GM18951 (cell line): ENCODE measurements at regions not wholly inside any gene's neighbourhood (a gene's known extent, or its start where the extent isn't known, plus 50 kb on each side); places are given as distances from the start of the nearest gene placed in this dataset.

Source experiments
- POLR2A ChIP-seq: IDR thresholded peaks from 4 replicates; pipeline ENCODE4 v1.6.1; 2011; ENCODE audit warnings: mild to moderate bottlenecking; ENCODE audit not compliant: insufficient read length, insufficient read depth; ENCODE audit errors: extremely low read depth
- in situ Hi-C: fragments of 300-500 bp; cut with MboI; formaldehyde crosslinking; loops from one replicate; pipeline ENCODE4 v1.12.0; 2022; ENCODE audit warnings: low sequenced_read_pairs, mixed read lengths, inconsistent platforms; ENCODE audit not compliant: unreplicated experiment

GRCh38 chr6:6925391-6926164 is 182.2 kb upstream of the RREB1 start:
- no peak for TF ChIP-seq POLR2A

GRCh38 chr6:6926856-6927255 is 180.9 kb upstream of the RREB1 start:
- no peak for TF ChIP-seq POLR2A
- in situ Hi-C loops, result no loop called here

More at GRCh38 chr6:6925391-6926164, 182.2 kb upstream of the RREB1 start:
- in situ Hi-C loops, result no loop called here

DNA sequence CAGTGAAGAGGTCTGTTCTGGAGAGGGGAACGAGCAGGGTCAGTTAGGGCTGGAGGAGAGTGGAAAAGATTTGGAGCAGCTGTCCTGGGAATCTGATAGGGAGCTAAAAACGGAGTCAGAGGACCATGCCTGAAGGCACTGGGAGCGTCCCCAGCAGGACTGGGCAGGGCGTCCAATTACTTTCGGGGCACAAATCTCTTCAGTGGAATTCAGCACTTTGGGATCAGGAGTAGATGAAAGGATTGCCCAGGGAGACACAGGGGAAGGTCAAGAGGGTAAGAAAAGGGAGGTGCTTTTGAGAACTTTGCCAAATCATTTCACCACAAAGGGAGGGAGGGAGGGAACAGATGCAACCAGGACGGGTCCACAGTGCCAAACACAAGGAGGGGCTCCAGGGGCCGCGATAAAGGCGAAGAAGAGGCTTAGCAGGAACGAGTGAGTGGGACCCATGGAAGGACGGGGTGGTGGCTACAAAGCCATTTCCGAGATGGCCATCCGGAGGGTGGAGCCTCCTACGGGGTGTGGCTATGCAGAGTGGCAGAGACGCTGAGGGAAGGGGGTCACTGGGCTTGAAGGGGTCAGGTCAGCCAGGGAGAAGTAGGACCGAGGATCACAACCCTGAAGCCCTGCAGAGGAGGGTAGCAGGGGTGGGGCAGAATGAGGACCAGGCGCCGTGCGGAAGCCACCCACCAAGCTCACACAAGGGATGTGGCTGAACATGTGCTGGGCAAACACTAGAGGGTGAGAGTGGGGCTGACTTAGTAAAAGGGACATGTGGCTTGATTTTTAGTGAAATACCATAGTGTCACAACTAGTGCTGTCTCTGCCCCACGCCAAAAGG is 180.0 kb upstream of the RREB1 start:
- no peak for TF ChIP-seq POLR2A
- in situ Hi-C loops, result no loop called here

DNA sequence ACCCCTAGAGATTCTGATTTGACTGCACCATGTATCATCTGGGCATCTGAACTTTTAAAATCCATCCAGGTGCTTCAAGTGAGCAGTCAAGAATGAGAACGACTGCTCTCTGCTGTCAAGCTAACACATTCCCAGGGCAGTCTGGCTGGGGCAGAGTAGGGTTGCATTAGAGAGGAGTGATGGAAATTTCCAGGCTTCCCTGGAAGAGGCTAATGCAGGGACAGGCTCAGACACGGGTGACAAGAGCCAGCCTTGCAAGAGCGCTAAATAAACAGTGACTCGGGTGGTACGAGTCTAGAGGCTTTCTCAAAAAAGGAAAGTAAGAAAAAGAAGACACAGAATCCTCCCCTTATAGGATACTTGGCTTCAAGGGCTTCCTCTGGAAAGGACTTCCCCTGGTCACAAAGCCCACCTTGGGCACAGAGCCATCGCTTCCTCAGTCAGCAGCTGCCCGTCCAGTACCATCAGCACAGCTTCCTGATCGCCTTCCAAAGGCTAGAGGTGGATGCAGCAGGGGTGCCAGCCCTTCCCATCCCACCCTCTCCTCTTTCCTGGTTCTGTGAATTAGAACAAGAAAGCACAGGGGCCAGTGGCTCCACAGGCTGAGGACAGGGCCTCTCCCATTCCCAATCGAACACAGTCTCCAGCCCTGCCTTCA is 177.4 kb upstream of the RREB1 start:
- in situ Hi-C loops, result no loop called here
- TF ChIP-seq POLR2A, result no peak

DNA sequence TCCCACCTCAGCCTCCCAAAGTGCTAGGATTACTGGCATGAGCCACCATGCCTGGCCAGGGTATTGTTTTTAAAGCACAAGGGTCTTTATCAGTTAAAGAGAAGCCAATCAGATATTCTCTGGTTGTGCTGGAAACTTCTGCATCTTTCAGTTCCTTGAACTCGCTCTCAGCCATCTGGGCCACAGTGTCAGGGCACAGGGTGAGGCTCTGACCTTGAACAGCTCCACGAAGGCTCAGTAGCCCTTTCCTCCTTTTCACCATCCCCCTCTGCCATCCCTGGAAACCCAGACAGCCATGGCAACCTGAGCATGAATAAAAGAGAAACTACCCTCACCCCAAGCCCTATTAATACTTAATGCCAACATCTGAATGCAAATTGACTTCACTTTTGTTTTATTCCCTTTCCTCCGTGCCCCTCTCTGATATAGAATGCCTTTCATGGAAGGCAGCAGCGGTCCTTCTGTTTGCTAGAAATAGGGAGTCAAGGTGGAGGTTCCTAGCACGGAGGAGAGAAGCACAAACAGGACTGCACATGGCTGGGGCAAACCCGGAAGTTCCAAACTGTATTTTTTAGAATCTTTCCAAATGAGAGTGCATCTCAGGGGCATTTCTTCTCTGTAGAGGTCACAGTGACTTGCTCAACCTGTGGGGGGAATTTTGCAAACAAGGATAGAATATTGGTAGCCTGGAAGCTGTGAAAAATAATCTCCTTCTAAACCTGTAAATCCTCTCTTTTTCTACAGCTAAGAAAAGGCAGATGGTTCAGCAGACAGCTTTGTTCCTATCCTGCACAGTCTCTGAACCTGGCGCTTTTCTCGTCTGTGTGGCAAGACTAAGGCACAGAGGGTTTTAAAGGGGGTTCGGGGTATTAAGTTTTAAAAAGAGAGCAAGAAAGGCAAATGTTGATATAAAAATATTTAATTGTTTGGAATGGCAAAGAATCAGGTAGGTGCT is 176.4 kb upstream of the RREB1 start:
- in situ Hi-C loops, result no loop called here
- TF ChIP-seq POLR2A, result no peak

GRCh38 chr6:6932341-6932740 is 175.4 kb upstream of the RREB1 start:
- in situ Hi-C loops, result no loop called here
- TF ChIP-seq POLR2A, result no peak

GRCh38 chr6:6932968-6933367 is 174.8 kb upstream of the RREB1 start:
- no peak for TF ChIP-seq POLR2A
- in situ Hi-C loops, result no loop called here

DNA sequence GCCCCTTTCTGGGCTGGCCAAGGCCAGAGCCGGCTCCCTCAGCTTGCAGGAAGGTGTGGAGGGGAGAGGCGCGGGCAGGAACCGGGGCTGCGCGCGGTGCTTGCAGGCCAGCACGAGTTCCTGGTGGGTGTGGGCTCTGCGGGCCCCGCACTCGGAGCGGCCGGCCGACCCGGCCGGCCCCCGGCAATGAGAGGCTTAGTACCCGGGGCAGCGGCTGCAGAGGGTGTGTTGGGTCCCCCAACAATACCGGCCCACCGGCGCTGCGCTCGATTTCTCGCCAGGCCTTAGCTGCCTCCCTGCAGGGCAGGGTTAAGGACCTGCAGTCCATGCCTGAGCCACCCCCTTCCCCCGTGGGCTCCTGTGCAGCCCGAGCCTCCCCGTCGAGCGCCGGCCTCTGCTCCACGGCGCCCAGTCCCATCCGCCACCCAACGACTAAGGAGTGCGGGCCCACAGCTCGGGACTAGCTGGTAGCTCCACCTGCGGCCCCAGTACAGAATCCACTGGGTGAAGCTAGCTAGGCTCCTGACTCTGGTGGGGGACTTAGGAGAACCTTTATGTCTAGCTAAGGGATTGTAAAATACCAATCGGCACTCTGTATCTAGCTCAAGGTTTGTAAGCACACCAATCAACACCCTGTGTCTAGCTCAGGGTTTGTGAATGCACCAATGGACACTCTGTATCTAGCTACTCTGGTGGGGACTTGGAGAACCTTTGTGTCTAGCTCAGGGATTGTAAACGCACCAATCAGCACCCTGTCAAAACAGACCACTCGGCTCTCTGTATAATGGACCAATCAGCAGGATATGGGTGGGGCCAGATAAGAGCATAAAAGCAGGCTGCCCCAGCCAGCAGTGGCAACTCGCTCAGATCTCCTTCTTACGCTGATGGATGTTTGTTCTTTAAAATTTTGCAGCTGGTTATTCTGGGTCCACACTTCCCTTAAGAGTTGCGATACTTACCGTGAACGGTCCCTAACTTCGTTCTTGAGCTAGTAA is 167.4 kb upstream of the RREB1 start:
- in situ Hi-C loops, result no loop called here

GRCh38 chr6:6941201-6941600 is 166.6 kb upstream of the RREB1 start:
- in situ Hi-C loops, result no loop called here

More for the DNA sequence above, 167.4 kb upstream of the RREB1 start:
- TF ChIP-seq POLR2A, result no peak

DNA sequence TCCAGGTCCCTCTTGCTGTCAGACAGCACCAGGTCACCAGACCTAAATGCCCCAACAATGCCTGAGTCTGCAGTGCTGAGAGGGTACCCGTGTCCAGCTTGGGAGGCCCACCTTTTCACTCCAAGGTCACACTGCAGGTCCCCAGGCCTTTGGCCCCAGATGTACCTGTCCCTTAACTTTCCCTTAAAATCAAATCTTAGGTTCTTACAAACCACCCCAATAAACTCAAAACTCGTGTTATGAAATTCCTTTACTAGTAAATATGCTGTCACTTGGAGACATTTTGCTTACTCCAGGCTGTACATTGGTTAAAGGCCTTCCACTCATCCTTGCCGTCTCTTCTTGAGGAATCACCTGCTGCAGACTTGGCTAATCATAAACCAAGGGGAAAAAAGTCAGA is 165.7 kb upstream of the RREB1 start:
- in situ Hi-C loops, result no loop called here
- no peak for TF ChIP-seq POLR2A

More at GRCh38 chr6:6941201-6941600, 166.6 kb upstream of the RREB1 start:
- TF ChIP-seq POLR2A, result no peak

DNA sequence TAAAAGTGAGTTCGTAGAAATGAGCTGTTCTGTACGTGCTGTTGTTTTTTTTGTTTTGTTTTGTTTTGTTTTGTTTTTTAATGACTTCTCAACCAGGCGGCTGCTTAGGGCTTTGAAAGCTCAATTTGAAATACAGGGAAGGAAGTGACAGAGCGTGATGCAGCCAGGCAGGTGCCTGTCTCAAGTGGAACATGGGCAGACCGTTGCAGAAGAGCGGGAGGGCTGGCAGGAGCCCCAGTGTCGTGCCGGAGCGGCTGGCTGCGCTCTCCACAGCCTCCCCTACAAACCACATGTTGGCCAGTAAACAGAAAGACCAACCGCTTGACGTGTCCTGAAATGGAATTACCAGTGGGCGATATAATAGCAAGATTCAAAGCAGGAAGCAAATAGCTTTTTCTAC is 164.9 kb upstream of the RREB1 start:
- in situ Hi-C loops, result no loop called here
- no peak for TF ChIP-seq POLR2A

GRCh38 chr6:6943421-6943820 is 164.3 kb upstream of the RREB1 start:
- TF ChIP-seq POLR2A, result no peak
- in situ Hi-C loops, result no loop called here
